ENCODE measurements at regions not wholly inside any gene's neighbourhood (a gene's known extent, or its start where the extent isn't known, plus 50 kb on each side); places are given as distances from the start of the nearest gene placed in this dataset.
"Not testable (repeated sequence)": the region's sequence is repeated elsewhere in the genome, so short reads cannot be mapped to it uniquely, and the experiment has no call there.

DNA sequence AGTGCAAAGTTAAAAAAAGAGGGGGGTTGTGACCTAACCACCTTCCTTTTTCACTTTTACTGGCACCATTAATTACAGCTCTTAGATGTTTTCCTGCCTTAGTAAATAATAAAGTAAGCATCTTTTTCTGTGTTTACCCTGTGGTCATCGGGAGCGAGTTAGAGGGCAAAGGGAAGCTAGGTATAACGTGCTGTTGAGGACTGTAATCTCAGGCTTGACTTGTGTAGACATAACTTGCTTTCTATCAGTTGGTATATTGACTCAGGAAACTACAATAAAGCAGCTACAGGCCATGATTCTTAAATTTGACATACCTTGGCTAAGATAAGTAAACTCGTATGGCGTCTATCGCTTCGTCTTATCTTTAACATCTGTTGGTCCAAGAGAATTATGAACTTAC is 509.8 kb upstream of the CHD1 start:
- Histone ChIP-seq H3K9me3 (ENCODE audit: control extremely low read depth in 1 of 3, control insufficient read depth in 2 of 3, insufficient read depth in 1 of 3, low read length in 2 of 3) (no peaks in the 10 kb centered on the region), H3K27ac (ENCODE audit: low read length in 2 of 2) (no peak overlapping the region), H3K27me3 (replicated peaks in 1 of 4; ENCODE audit: control extremely low read depth in 1 of 4, control insufficient read depth in 3 of 4, insufficient read depth in 4 of 4, low read length in 3 of 4) (no peaks in the 10 kb centered on the region), H4K20me1 (ENCODE audit: control insufficient read depth, insufficient read depth, low read length, poor library complexity, severe bottlenecking) (no peaks in the 10 kb centered on the region), H3K79me2 (ENCODE audit: control insufficient read depth, insufficient read depth, low read length) (no peaks in the 10 kb centered on the region), H3K4me1 (ENCODE audit: control insufficient read depth in 2 of 2, insufficient read depth in 2 of 2, low read length in 2 of 2) (no peaks in the 10 kb centered on the region), H3K4me3 (ENCODE audit: control extremely low read depth in 1 of 5, extremely low read depth in 1 of 5, insufficient read depth in 1 of 5, low read depth in 2 of 5, low read length in 4 of 5) (no peak overlapping the region), H3K36me3 (replicated peaks in 1 of 2; ENCODE audit: control extremely low read depth in 1 of 2, control insufficient read depth in 1 of 2, extremely low read depth in 1 of 2, insufficient read depth in 2 of 2, low read length in 1 of 2) (no peaks in the 10 kb centered on the region), H3K9ac (ENCODE audit: low read length) (no peak overlapping the region), H2AFZ (ENCODE audit: insufficient read depth, low read depth, low read length, poor library complexity, severe bottlenecking) (no peak overlapping the region), H3K4me2 (replicated peaks; ENCODE audit: low read depth, low read length, poor library complexity, severe bottlenecking) (no peak overlapping the region)
- no peak overlapping the region for H3K4me3 Mint-ChIP-seq
- H3K27ac Mint-ChIP-seq: no peak overlapping the region
- no peak for DNase-seq
- TF ChIP-seq, protein P1, sequence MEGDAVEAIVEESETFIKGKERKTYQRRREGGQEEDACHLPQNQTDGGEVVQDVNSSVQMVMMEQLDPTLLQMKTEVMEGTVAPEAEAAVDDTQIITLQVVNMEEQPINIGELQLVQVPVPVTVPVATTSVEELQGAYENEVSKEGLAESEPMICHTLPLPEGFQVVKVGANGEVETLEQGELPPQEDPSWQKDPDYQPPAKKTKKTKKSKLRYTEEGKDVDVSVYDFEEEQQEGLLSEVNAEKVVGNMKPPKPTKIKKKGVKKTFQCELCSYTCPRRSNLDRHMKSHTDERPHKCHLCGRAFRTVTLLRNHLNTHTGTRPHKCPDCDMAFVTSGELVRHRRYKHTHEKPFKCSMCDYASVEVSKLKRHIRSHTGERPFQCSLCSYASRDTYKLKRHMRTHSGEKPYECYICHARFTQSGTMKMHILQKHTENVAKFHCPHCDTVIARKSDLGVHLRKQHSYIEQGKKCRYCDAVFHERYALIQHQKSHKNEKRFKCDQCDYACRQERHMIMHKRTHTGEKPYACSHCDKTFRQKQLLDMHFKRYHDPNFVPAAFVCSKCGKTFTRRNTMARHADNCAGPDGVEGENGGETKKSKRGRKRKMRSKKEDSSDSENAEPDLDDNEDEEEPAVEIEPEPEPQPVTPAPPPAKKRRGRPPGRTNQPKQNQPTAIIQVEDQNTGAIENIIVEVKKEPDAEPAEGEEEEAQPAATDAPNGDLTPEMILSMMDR (IDR thresholded peaks at IDR 0.05): no peak
- TF ChIP-seq EZH2 (IDR thresholded peaks at IDR 0.05; ENCODE audit: borderline replicate concordance, insufficient read depth, low read depth, low read length, poor library complexity, severe bottlenecking): no peak
- intact Hi-C loops (cut with micrococcal nuclease): no loop called here
- ChIA-PET POLR2A (no interaction called here), CTCF (no interaction called here)
- 100% methylated on average over 2 of the region's 7 CpGs for WGBS (ENCODE audit: insufficient coverage)
- H3K9me3 Mint-ChIP-seq (ENCODE audit: insufficient read depth): no peaks in the 10 kb centered on the region
- no peaks in the 10 kb centered on the region for H3K27me3 Mint-ChIP-seq
- ATAC-seq (ENCODE audit: low read depth): no peak
- no peaks in the 10 kb centered on the region for H3K4me1 Mint-ChIP-seq

DNA sequence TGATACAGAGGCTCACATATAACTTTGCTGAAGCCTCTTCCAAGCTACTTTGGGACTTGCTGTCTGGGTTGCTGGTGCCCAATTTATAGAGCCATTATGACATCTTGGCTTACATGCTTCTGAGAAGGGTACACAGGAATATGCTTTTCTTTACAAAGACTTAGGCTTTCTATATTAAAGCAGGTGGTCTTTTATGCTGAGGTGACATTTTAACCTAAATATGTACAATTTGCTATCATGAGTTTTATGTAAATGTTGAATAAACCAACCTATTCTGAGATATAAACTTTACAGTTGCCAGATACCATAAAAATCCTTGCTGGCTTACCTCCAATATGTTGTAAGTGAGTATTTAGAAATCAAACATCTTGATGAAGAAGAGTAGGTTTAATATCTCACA is 509.2 kb upstream of the CHD1 start:
- no peaks in the 10 kb centered on the region for H3K27me3 ChIP-seq (replicated peaks in 1 of 4; ENCODE audit: control extremely low read depth in 1 of 4, control insufficient read depth in 3 of 4, insufficient read depth in 4 of 4, low read length in 3 of 4)
- no peak overlapping the region for H3K27ac ChIP-seq (ENCODE audit: low read length in 2 of 2)
- H3K9me3 Mint-ChIP-seq (ENCODE audit: insufficient read depth): no peaks in the 10 kb centered on the region
- ATAC-seq (ENCODE audit: low read depth) (no peak), DNase-seq (no peak)
- TF ChIP-seq, protein P1 (IDR thresholded peaks at IDR 0.05): no peak
- no peak for TF ChIP-seq EZH2 (IDR thresholded peaks at IDR 0.05; ENCODE audit: borderline replicate concordance, insufficient read depth, low read depth, low read length, poor library complexity, severe bottlenecking)
- H3K36me3 ChIP-seq (replicated peaks in 1 of 2; ENCODE audit: control extremely low read depth in 1 of 2, control insufficient read depth in 1 of 2, extremely low read depth in 1 of 2, insufficient read depth in 2 of 2, low read length in 1 of 2): no peaks in the 10 kb centered on the region
- intact Hi-C loops (cut with micrococcal nuclease): no loop called here
- no peaks in the 10 kb centered on the region for H3K9me3 ChIP-seq (ENCODE audit: control extremely low read depth in 1 of 3, control insufficient read depth in 2 of 3, insufficient read depth in 1 of 3, low read length in 2 of 3)
- ChIA-PET POLR2A (no interaction called here), CTCF (no interaction called here)
- H3K79me2 ChIP-seq (ENCODE audit: control insufficient read depth, insufficient read depth, low read length): no peaks in the 10 kb centered on the region
- no peak overlapping the region for H3K4me3 Mint-ChIP-seq
- H3K4me2 ChIP-seq (replicated peaks; ENCODE audit: low read depth, low read length, poor library complexity, severe bottlenecking): no peak overlapping the region
- H2AFZ ChIP-seq (ENCODE audit: insufficient read depth, low read depth, low read length, poor library complexity, severe bottlenecking): no peak overlapping the region
- no peaks in the 10 kb centered on the region for H4K20me1 ChIP-seq (ENCODE audit: control insufficient read depth, insufficient read depth, low read length, poor library complexity, severe bottlenecking)
- H3K4me1 Mint-ChIP-seq: no peaks in the 10 kb centered on the region
- H3K27me3 Mint-ChIP-seq: no peaks in the 10 kb centered on the region
- H3K4me1 ChIP-seq (ENCODE audit: control insufficient read depth in 2 of 2, insufficient read depth in 2 of 2, low read length in 2 of 2): no peaks in the 10 kb centered on the region
- no peak overlapping the region for H3K27ac Mint-ChIP-seq
- no peak overlapping the region for H3K4me3 ChIP-seq (ENCODE audit: control extremely low read depth in 1 of 5, extremely low read depth in 1 of 5, insufficient read depth in 1 of 5, low read depth in 2 of 5, low read length in 4 of 5)
- H3K9ac ChIP-seq (ENCODE audit: low read length): no peak overlapping the region

DNA sequence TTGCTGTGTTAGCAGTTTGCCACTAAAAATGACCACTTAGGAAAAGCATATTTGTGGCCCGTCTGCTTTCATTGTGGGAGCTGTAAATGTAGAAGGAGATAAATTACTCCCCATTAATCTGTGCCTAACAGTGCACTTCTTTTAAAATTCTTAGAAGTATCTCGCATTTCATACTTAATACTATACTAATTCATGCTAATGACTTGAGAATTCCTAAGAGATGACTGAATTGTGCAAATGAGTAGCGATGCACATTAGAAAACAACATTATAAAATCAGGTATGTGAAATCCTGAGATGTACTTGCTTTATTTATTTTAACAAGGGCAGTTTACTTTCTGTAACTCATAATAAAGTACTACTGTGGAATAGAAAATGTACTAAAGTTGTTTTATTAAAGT is 494.6 kb upstream of the CHD1 start:
- H3K4me3 Mint-ChIP-seq; DNase-seq; POLR2A ChIA-PET; H2AFZ ChIP-seq (ENCODE audit: insufficient read depth, low read depth, low read length, poor library complexity, severe bottlenecking); H4K20me1 ChIP-seq (ENCODE audit: control insufficient read depth, insufficient read depth, low read length, poor library complexity, severe bottlenecking); H3K9me3 Mint-ChIP-seq (ENCODE audit: insufficient read depth); H3K36me3 ChIP-seq (replicated peaks in 1 of 2; ENCODE audit: control extremely low read depth in 1 of 2, control insufficient read depth in 1 of 2, extremely low read depth in 1 of 2, insufficient read depth in 2 of 2, low read length in 1 of 2); H3K27me3 Mint-ChIP-seq; CTCF ChIA-PET; ATAC-seq (ENCODE audit: low read depth); H3K4me1 ChIP-seq (ENCODE audit: control insufficient read depth in 2 of 2, insufficient read depth in 2 of 2, low read length in 2 of 2); intact Hi-C loops (cut with micrococcal nuclease); H3K79me2 ChIP-seq (ENCODE audit: control insufficient read depth, insufficient read depth, low read length); H3K27ac ChIP-seq (ENCODE audit: low read length in 2 of 2); H3K27ac Mint-ChIP-seq; H3K27me3 ChIP-seq (replicated peaks in 1 of 4; ENCODE audit: control extremely low read depth in 1 of 4, control insufficient read depth in 3 of 4, insufficient read depth in 4 of 4, low read length in 3 of 4); H3K4me2 ChIP-seq (replicated peaks; ENCODE audit: low read depth, low read length, poor library complexity, severe bottlenecking); H3K4me3 ChIP-seq (ENCODE audit: control extremely low read depth in 1 of 5, extremely low read depth in 1 of 5, insufficient read depth in 1 of 5, low read depth in 2 of 5, low read length in 4 of 5); H3K9me3 ChIP-seq (ENCODE audit: control extremely low read depth in 1 of 3, control insufficient read depth in 2 of 3, insufficient read depth in 1 of 3, low read length in 2 of 3); H3K9ac ChIP-seq (ENCODE audit: low read length); H3K4me1 Mint-ChIP-seq: not testable (repeated sequence)
- no CpG with 5 or more reads among the region's 3 CpGs for WGBS (ENCODE audit: insufficient coverage)

Data from B cell (primary cell).